A549 (cell line): ENCODE measurements at regions not wholly inside any gene's neighbourhood (a gene's known extent, or its start where the extent isn't known, plus 50 kb on each side); places are given as distances from the start of the nearest gene placed in this dataset.

Experiments used
- CTCF ChIP-seq: fragments of >200 bp; sonication (Bioruptor Twin); formaldehyde crosslinking; IDR thresholded peaks from 3 replicates; pipeline ENCODE4 v1.5.1; 2016
- HEYL ChIP-seq: fragments of 250-450 bp; sonication (Bioruptor Pico); IDR thresholded peaks from 2 replicates; pipeline ENCODE4 v1.8.0; 2021; ENCODE audit warnings: mild to moderate bottlenecking, moderate library complexity
- POLR2A ChIP-seq: IDR thresholded peaks from 2 replicates; pipeline ENCODE4 v1.6.1; 2012; ENCODE audit warnings: mild to moderate bottlenecking, low read length

- TF ChIP-seq CTCF (no peak), HEYL (CRISPR knock-in tag) (no peak), POLR2A (no peak)
Measured at GRCh38 chr11:87417951-87418350, 380.2 kb downstream of the TMEM135 start.
